DOHH2 (cell line): ENCODE measurements at regions not wholly inside any gene's neighbourhood (a gene's known extent, or its start where the extent isn't known, plus 50 kb on each side); places are given as distances from the start of the nearest gene placed in this dataset.
"Not testable (repeated sequence)": the region's sequence is repeated elsewhere in the genome, so short reads cannot be mapped to it uniquely, and the experiment has no call there.

Experiments
- H3F3A ChIP-seq: fragments of 200-600 bp; sonication (generic), shearing (Covaris generic); 2 replicates; pipeline ENCODE4 v1.6.0; 2016; ENCODE audit warnings: antibody characterized with exemption, mild to moderate bottlenecking; ENCODE audit not compliant: control insufficient read depth, insufficient read depth
- H3K27ac ChIP-seq: fragments of 200-600 bp; sonication (generic); 2 replicates; pipeline ENCODE4 v1.5.1; 2014; ENCODE audit warnings: low read depth, mild to moderate bottlenecking, low read length, moderate library complexity
- H3K27me3 ChIP-seq: fragments of 200-600 bp; sonication (generic); 2 replicates; pipeline ENCODE4 v1.6.1; 2014; ENCODE audit warnings: mild to moderate bottlenecking, low read length, mixed read lengths; ENCODE audit not compliant: control insufficient read depth
- H3K36me3 ChIP-seq: fragments of 200-600 bp; sonication (generic); 2 replicates; pipeline ENCODE4 v1.6.1; 2014; ENCODE audit warnings: mild to moderate bottlenecking, low read length, moderate library complexity, mixed read lengths; ENCODE audit not compliant: control insufficient read depth
- H3K4me1 ChIP-seq: fragments of 200-600 bp; sonication (generic); 2 replicates; pipeline ENCODE4 v1.6.1; 2014; ENCODE audit warnings: mild to moderate bottlenecking, low read length, mixed read lengths; ENCODE audit not compliant: control insufficient read depth
- H3K4me2 ChIP-seq: fragments of 200-600 bp; sonication (generic); 2 replicates; pipeline ENCODE4 v1.6.0; 2014; ENCODE audit warnings: mild to moderate bottlenecking, low read length, moderate library complexity
- H3K4me3 ChIP-seq: fragments of 200-600 bp; sonication (generic); 2 replicates; pipeline ENCODE4 v1.5.1; 2014; ENCODE audit warnings: mild to moderate bottlenecking, low read length, mixed read lengths
- H3K79me2 ChIP-seq: fragments of 200-600 bp; sonication (generic); 2 replicates; pipeline ENCODE4 v1.6.1; 2014; ENCODE audit warnings: mild to moderate bottlenecking, low read length, mixed read lengths; ENCODE audit not compliant: control insufficient read depth
- H3K9me2 ChIP-seq: fragments of 200-600 bp; sonication (generic); replicated peaks from 2 replicates; pipeline ENCODE4 v1.6.1; 2014; ENCODE audit warnings: mild to moderate bottlenecking, low read length, mixed read lengths; ENCODE audit not compliant: control insufficient read depth
- H3K9me3 ChIP-seq: fragments of 200-600 bp; sonication (generic); 2 replicates; pipeline ENCODE4 v1.6.1; 2014; ENCODE audit warnings: antibody characterized with exemption, low read length, mixed read lengths; ENCODE audit not compliant: control insufficient read depth, insufficient read depth
- H4K20me1 ChIP-seq: fragments of 200-600 bp; sonication (generic); 2 replicates; pipeline ENCODE4 v1.6.0; 2014; ENCODE audit warnings: low read depth, mild to moderate bottlenecking, antibody characterized with exemption, low read length, moderate library complexity; ENCODE audit not compliant: control insufficient read depth, insufficient read depth
- CTCF ChIP-seq: fragments of 200-600 bp; sonication (generic); IDR thresholded peaks from one replicate; pipeline ENCODE4 v1.5.1; 2014; ENCODE audit warnings: antibody characterized with exemption, mild to moderate bottlenecking, low read depth, low read length; ENCODE audit not compliant: poor library complexity, severe bottlenecking
- EZH2phosphoT487 ChIP-seq: fragments of 200-600 bp; sonication (generic); IDR thresholded peaks from 2 replicates; pipeline ENCODE4 v1.6.1; 2017; ENCODE audit warnings: borderline replicate concordance, mild to moderate bottlenecking, antibody characterized with exemption, low read length, moderate library complexity, mixed read lengths

DNA sequence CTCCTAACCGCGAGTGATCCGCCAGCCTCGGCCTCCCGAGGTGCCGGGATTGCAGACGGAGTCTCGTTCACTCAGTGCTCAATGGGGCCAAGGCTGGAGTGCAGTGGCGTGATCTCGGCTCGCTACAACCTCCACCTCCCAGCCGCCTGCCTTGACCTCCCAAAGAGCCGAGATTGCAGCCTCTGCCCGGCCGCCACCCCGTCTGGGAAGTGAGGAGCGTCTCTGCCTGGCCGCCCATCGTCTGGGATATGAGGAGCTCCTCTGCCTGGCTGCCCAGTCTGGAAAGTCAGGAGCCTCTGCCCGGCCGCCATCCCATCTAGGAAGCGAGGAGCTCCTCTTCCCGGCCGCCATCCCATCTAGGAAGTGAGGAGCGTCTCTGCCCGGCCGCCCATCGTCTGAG lies 58.8 kb upstream of the ANKRD30BL start:
- not testable (repeated sequence) for H3F3A ChIP-seq, H3K4me1 ChIP-seq

DNA sequence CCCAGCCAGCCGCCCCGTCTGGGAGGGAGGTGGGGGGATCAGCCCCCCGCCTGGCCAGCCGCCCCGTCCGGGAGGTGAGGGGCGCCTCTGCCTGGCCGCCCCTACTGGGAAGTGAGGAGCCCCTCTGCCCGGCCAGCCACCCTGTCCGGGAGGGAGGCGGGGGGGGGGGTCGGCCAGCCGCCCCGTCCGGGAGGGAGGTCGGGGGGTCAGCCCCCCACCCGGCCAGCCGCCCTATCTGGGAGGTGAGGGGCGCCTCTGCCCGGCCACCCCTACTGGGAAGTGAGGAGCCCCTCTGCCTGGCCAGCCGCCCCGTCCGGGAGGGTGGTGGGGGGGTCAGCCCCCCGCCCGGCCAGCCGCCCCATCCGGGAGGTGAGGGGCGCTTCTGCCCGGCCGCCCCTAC lies 60.1 kb upstream of the ANKRD30BL start:
- not testable (repeated sequence) for H3K27ac ChIP-seq, H3K4me3 ChIP-seq, H3K27me3 ChIP-seq, H3K79me2 ChIP-seq, H4K20me1 ChIP-seq, H3K9me3 ChIP-seq, H3K9me2 ChIP-seq, H3K4me2 ChIP-seq, H3K4me1 ChIP-seq, H3K36me3 ChIP-seq, H3F3A ChIP-seq

More for the DNA sequence above, 58.8 kb upstream of the ANKRD30BL start:
- H3K27ac ChIP-seq, H3K79me2 ChIP-seq, H3K9me3 ChIP-seq, H3K4me3 ChIP-seq, H3K9me2 ChIP-seq, H4K20me1 ChIP-seq, H3K4me2 ChIP-seq, H3K36me3 ChIP-seq, H3K27me3 ChIP-seq: not testable (repeated sequence)

GRCh38 chr2:132252191-132252893 lies 90.6 kb upstream of the ANKRD30BL start:
- H4K20me1 ChIP-seq: no peaks in the 10 kb centered on the region

DNA sequence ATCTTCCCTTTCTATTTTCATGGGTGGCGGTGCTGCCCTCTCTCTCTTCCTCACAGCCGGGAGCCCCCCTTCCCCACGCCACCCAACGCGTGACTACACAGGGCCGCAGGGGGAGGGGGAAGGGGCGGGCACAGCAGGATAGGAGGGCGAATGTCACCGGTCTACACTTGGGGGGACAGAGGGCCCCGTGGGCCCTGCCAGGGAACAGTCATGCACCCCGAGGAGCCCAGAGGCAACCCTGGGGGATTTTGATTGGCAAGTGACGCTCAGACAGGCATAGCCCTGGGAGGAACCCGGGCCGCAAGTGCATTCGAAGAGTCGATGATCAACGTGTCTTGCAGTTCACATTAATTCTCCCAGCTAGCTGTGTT lies 91.1 kb upstream of the ANKRD30BL start:
- Histone ChIP-seq H3K36me3 (no peaks in the 10 kb centered on the region), H4K20me1 (no peaks in the 10 kb centered on the region), H3K9me2 (no peaks in the 10 kb centered on the region), H3K27me3 (no peaks in the 10 kb centered on the region), H3K4me1 (no peaks in the 10 kb centered on the region), H3K79me2 (no peaks in the 10 kb centered on the region), H3F3A (no peaks in the 10 kb centered on the region), H3K27ac (no peak overlapping the region), H3K9me3 (peaks cover 15% of the 10 kb centered on the region; the same call in 1 of the 2 replicates), H3K4me2 (no peak overlapping the region), H3K4me3 (no peak overlapping the region)
- TF ChIP-seq CTCF (no peak), EZH2phosphoT487 (no peak)

More at GRCh38 chr2:132252191-132252893, 90.6 kb upstream of the ANKRD30BL start:
- no peaks in the 10 kb centered on the region for H3K9me2 ChIP-seq
- no peak overlapping the region for H3K4me2 ChIP-seq
- no peaks in the 10 kb centered on the region for H3K4me1 ChIP-seq
- no peak overlapping the region for H3K4me3 ChIP-seq
- H3F3A ChIP-seq: no peaks in the 10 kb centered on the region
- no peaks in the 10 kb centered on the region for H3K36me3 ChIP-seq
- peaks cover 15% of the 10 kb centered on the region; the same call in 1 of the 2 replicates for H3K9me3 ChIP-seq
- TF ChIP-seq EZH2phosphoT487: no peak
- TF ChIP-seq CTCF: no peak
- H3K27me3 ChIP-seq: no peaks in the 10 kb centered on the region
- no peaks in the 10 kb centered on the region for H3K79me2 ChIP-seq
- H3K27ac ChIP-seq: no peak overlapping the region
